ENCODE measurements at regions not wholly inside any gene's neighbourhood (a gene's known extent, or its start where the extent isn't known, plus 50 kb on each side); places are given as distances from the start of the nearest gene placed in this dataset.

GRCh38 chr2:212695426-212695825 is 156.8 kb upstream of the ERBB4 start:
- no peak for DNase-seq (ENCODE audit: low spot score)

GRCh38 chr2:212694398-212694797 is 155.8 kb upstream of the ERBB4 start:
- no peak for DNase-seq (ENCODE audit: low spot score)

- DNase-seq (ENCODE audit: low spot score), result no peak
These were observed 153.9 kb upstream of the ERBB4 start for GRCh38 chr2:212692466-212692865.

GRCh38 chr2:212686285-212686895 is 147.8 kb upstream of the ERBB4 start:
- no peak for DNase-seq (ENCODE audit: low spot score)

GRCh38 chr2:212683346-212684097 is 144.9 kb upstream of the ERBB4 start:
- DNase-seq (ENCODE audit: low spot score), result no peak

- no peak for DNase-seq (ENCODE audit: low spot score)
These were observed 144.3 kb upstream of the ERBB4 start for GRCh38 chr2:212682937-212683336.

- no peak for DNase-seq (ENCODE audit: low spot score)
These were observed 138.9 kb upstream of the ERBB4 start for GRCh38 chr2:212677466-212677865.

GRCh38 chr2:212672186-212672585 is 133.6 kb upstream of the ERBB4 start:
- no peak for DNase-seq (ENCODE audit: low spot score)

GRCh38 chr2:212669761-212670160 is 131.2 kb upstream of the ERBB4 start:
- no peak for DNase-seq (ENCODE audit: low spot score)

GRCh38 chr2:212667751-212668316 is 129.2 kb upstream of the ERBB4 start:
- DNase-seq (ENCODE audit: low spot score), result no peak

- no peak for DNase-seq (ENCODE audit: low spot score)
These were observed 127.3 kb upstream of the ERBB4 start for GRCh38 chr2:212665948-212666347.

GRCh38 chr2:212659441-212659840 is 120.8 kb upstream of the ERBB4 start:
- DNase-seq (ENCODE audit: low spot score), result no peak

GRCh38 chr2:212649646-212650045 is 111.0 kb upstream of the ERBB4 start:
- DNase-seq (ENCODE audit: low spot score), result no peak

- DNase-seq (ENCODE audit: low spot score), result no peak
These were observed 108.2 kb upstream of the ERBB4 start for GRCh38 chr2:212646698-212647366.

GRCh38 chr2:212644195-212644837 is 105.7 kb upstream of the ERBB4 start:
- DNase-seq (ENCODE audit: low spot score), result no peak

GRCh38 chr2:212640428-212640827 is 101.8 kb upstream of the ERBB4 start:
- no peak for DNase-seq (ENCODE audit: low spot score)

GRCh38 chr2:212638694-212639093 is 100.1 kb upstream of the ERBB4 start:
- no peak for DNase-seq (ENCODE audit: low spot score)

GRCh38 chr2:212628586-212628985 is 90.0 kb upstream of the ERBB4 start:
- DNase-seq (ENCODE audit: low spot score), result no peak

- no peak for DNase-seq (ENCODE audit: low spot score)
These were observed 87.8 kb upstream of the ERBB4 start for GRCh38 chr2:212626371-212626918.

- DNase-seq (ENCODE audit: low spot score), result no peak
These were observed 81.4 kb upstream of the ERBB4 start for GRCh38 chr2:212619954-212620353.

GRCh38 chr2:212618636-212619035 is 80.0 kb upstream of the ERBB4 start:
- no peak for DNase-seq (ENCODE audit: low spot score)

- no peak for DNase-seq (ENCODE audit: low spot score)
These were observed 72.3 kb upstream of the ERBB4 start for GRCh38 chr2:212610872-212611425.
